PC-9 (cell line): ENCODE measurements at regions not wholly inside any gene's neighbourhood (a gene's known extent, or its start where the extent isn't known, plus 50 kb on each side); places are given as distances from the start of the nearest gene placed in this dataset.

Experiments used
- CTCF ChIP-seq: fragments of 200-600 bp; sonication (generic); conservative IDR thresholded peaks from 2 replicates; pipeline ENCODE4 v1.6.1; 2017; ENCODE audit warnings: mixed run types, antibody characterized with exemption, mild to moderate bottlenecking, moderate library complexity
- EZH2 ChIP-seq: fragments of 200-600 bp; sonication (generic); IDR thresholded peaks from 2 replicates; pipeline ENCODE4 v1.8.0; 2017; ENCODE audit warnings: antibody characterized with exemption, low read depth

GRCh38 chr2:167844714-167845530 is 402.5 kb downstream of the STK39 start:
- TF ChIP-seq CTCF: no peak
- no peak for TF ChIP-seq EZH2
